Fibroblast of the aortic adventitia (primary cell): ENCODE measurements at regions not wholly inside any gene's neighbourhood (a gene's known extent, or its start where the extent isn't known, plus 50 kb on each side); places are given as distances from the start of the nearest gene placed in this dataset.

Experiments
- DNase-seq: peaks from one replicate; pipeline ENCODE4 v3.0.0-alpha.2; 2010; ENCODE audit warnings: low read depth
- H3K4me3 ChIP-seq: 2 replicates; pipeline ENCODE4 v1.5.1; 2011; ENCODE audit warnings: low read depth, mild to moderate bottlenecking, control low read depth, low read length, moderate library complexity
- TF ChIP-seq, protein P1 (sequence below): IDR thresholded peaks from 2 replicates; pipeline ENCODE4 v1.5.1; 2011; ENCODE audit warnings: mild to moderate bottlenecking, low read length, control low read depth, inconsistent platforms; ENCODE audit not compliant: insufficient read depth

- TF ChIP-seq, protein P1, sequence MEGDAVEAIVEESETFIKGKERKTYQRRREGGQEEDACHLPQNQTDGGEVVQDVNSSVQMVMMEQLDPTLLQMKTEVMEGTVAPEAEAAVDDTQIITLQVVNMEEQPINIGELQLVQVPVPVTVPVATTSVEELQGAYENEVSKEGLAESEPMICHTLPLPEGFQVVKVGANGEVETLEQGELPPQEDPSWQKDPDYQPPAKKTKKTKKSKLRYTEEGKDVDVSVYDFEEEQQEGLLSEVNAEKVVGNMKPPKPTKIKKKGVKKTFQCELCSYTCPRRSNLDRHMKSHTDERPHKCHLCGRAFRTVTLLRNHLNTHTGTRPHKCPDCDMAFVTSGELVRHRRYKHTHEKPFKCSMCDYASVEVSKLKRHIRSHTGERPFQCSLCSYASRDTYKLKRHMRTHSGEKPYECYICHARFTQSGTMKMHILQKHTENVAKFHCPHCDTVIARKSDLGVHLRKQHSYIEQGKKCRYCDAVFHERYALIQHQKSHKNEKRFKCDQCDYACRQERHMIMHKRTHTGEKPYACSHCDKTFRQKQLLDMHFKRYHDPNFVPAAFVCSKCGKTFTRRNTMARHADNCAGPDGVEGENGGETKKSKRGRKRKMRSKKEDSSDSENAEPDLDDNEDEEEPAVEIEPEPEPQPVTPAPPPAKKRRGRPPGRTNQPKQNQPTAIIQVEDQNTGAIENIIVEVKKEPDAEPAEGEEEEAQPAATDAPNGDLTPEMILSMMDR, result no peak
- no peak overlapping the region for H3K4me3 ChIP-seq
- DNase-seq, result no peak
Measured at GRCh38 chr13:97100821-97101220, 106.5 kb upstream of the OXGR1 start.

- no peak overlapping the region for H3K4me3 ChIP-seq
- no peak for DNase-seq
- TF ChIP-seq, protein P1, result no peak
Measured at GRCh38 chr13:97101912-97102708, 107.8 kb upstream of the OXGR1 start.

DNA sequence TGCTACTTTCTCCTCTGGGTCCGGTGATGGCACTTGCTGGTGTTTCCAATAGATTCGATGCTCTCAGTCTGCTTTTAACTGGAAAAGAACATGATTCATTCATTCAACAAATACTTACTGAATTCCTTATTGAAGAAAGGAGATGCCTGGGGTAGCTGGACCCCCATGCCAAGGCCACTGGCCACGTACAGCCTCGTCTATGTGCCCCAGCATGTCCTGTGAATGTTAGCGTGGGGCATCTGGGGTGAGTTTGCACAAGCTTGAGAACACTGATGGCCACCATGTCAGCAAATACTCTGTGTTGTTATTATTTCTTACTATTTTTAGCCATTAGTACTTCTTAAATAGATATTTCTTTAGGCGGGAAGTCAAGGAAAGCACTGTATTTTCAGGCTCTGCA is 112.0 kb upstream of the OXGR1 start:
- TF ChIP-seq, protein P1, result no peak
- no peak for DNase-seq
- no peak overlapping the region for H3K4me3 ChIP-seq

DNA sequence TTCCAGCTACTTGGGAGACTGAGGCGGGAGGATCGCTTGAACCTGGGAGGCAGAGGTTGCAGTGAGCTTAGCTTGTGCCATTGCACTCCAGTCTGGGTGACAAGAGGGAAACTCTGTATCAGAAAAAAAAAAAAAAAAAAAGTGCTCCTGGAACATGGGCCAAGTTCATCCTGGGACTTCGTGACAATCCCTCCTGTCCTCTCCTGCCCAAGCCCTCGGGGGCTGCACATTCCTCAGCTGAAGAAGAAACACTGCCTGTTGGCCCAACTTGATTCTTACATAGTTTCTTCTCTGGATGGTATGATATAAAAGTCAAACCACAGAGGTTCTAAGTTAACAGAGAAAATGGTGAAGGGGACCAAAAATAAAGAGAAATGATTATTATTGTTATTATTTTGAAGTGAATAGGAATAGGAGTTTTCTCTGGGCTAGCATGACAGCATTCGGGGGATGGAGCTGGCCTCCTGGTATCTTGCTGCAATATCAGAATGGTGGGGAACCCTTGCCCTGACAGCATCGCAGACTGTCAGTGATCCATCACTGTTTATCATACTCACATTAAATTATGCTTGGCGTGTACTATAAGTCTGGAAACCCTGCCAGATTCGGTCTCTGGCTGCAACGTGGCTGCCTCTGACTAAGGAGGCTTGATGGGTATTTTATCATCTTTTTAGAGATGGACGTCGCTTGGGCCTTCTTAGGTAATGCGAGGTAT is 113.7 kb upstream of the OXGR1 start:
- TF ChIP-seq, protein P1, result no peak
- peak; percentile 64 for DNase-seq
- no peak overlapping the region for H3K4me3 ChIP-seq

GRCh38 chr13:97108530-97108900 is 113.6 kb upstream of the MBNL2 start:
- no peak overlapping the region for H3K4me3 ChIP-seq
- TF ChIP-seq, protein P1, result no peak
- DNase-seq, result peak; percentile 81

GRCh38 chr13:97109256-97109655 is 112.9 kb upstream of the MBNL2 start:
- DNase-seq, result no peak
- no peak overlapping the region for H3K4me3 ChIP-seq
- TF ChIP-seq, protein P1, result no peak
